ENCODE measurements at regions not wholly inside any gene's neighbourhood (a gene's known extent, or its start where the extent isn't known, plus 50 kb on each side); places are given as distances from the start of the nearest gene placed in this dataset.

GRCh38 chr1:194644528-194644927 lies 1458.1 kb upstream of the B3GALT2 start:
- Mint-ChIP-seq H3K27ac (no peak overlapping the region), H3K4me3 (no peak overlapping the region), H3K9me3 (peaks cover 5% of the 10 kb centered on the region), H3K36me3 (ENCODE audit: low read depth) (no peaks in the 10 kb centered on the region), H3K4me1 (no peaks in the 10 kb centered on the region), H3K27me3 (ENCODE audit: insufficient read depth) (no peaks in the 10 kb centered on the region)
- no peaks in the 10 kb centered on the region for H3K27me3 ChIP-seq (ENCODE audit: control insufficient read depth, insufficient read depth, low read length, poor library complexity, severe bottlenecking)
- no peaks in the 10 kb centered on the region for H3K4me1 ChIP-seq (ENCODE audit: control insufficient read depth, insufficient read depth, low read length)
- no peak overlapping the region for H3K4me3 ChIP-seq (ENCODE audit: low read length)
- no peak overlapping the region for H3K27ac ChIP-seq (ENCODE audit: low read depth, low read length)
- no peaks in the 10 kb centered on the region for H3K36me3 ChIP-seq (ENCODE audit: control insufficient read depth, insufficient read depth, low read length)
- no peaks in the 10 kb centered on the region for H3K9me3 ChIP-seq (ENCODE audit: control insufficient read depth, low read length)
- 88 to 100% methylated on average over 1 of the region's 1 CpG for WGBS, 2 experiments (ENCODE audit: insufficient coverage in 1 of 2, insufficient read length in 1 of 2)
- no peak for TF ChIP-seq CTCF (conservative IDR thresholded peaks at IDR 0.05)
- H3K9ac ChIP-seq (ENCODE audit: extremely low read depth, low read length, poor library complexity, severe bottlenecking), result no peak overlapping the region
- no peak for DNase-seq

GRCh38 chr1:194640322-194640721 lies 1453.9 kb upstream of the B3GALT2 start:
- Histone ChIP-seq H3K27me3 (ENCODE audit: control insufficient read depth, insufficient read depth, low read length, poor library complexity, severe bottlenecking) (no peaks in the 10 kb centered on the region), H3K27ac (ENCODE audit: low read depth, low read length) (no peak overlapping the region), H3K9ac (ENCODE audit: extremely low read depth, low read length, poor library complexity, severe bottlenecking) (no peak overlapping the region), H3K4me3 (ENCODE audit: low read length) (no peak overlapping the region), H3K9me3 (ENCODE audit: control insufficient read depth, low read length) (no peaks in the 10 kb centered on the region), H3K4me1 (ENCODE audit: control insufficient read depth, insufficient read depth, low read length) (no peaks in the 10 kb centered on the region), H3K36me3 (ENCODE audit: control insufficient read depth, insufficient read depth, low read length) (no peaks in the 10 kb centered on the region)
- TF ChIP-seq CTCF (conservative IDR thresholded peaks at IDR 0.05), result no peak
- Mint-ChIP-seq H3K27me3 (ENCODE audit: insufficient read depth) (no peaks in the 10 kb centered on the region), H3K4me1 (no peaks in the 10 kb centered on the region), H3K36me3 (ENCODE audit: low read depth) (no peaks in the 10 kb centered on the region), H3K9me3 (peaks cover 5% of the 10 kb centered on the region), H3K27ac (no peak overlapping the region), H3K4me3 (no peak overlapping the region)
- WGBS, 2 experiments (ENCODE audit: insufficient coverage in 1 of 2, insufficient read length in 1 of 2), result 95% methylated on average over 2 of the region's 2 CpGs; no CpG with 5 or more reads in 1 of the 2 experiments
- no peak for DNase-seq

GRCh38 chr1:194629011-194629410 lies 1442.6 kb upstream of the B3GALT2 start:
- TF ChIP-seq CTCF (conservative IDR thresholded peaks at IDR 0.05), result no peak
- Histone ChIP-seq H3K36me3 (ENCODE audit: control insufficient read depth, insufficient read depth, low read length) (no peaks in the 10 kb centered on the region), H3K27me3 (ENCODE audit: control insufficient read depth, insufficient read depth, low read length, poor library complexity, severe bottlenecking) (no peaks in the 10 kb centered on the region), H3K4me3 (ENCODE audit: low read length) (no peak overlapping the region), H3K4me1 (ENCODE audit: control insufficient read depth, insufficient read depth, low read length) (no peaks in the 10 kb centered on the region), H3K9me3 (ENCODE audit: control insufficient read depth, low read length) (no peaks in the 10 kb centered on the region), H3K9ac (ENCODE audit: extremely low read depth, low read length, poor library complexity, severe bottlenecking) (no peak overlapping the region), H3K27ac (ENCODE audit: low read depth, low read length) (no peak overlapping the region)
- Mint-ChIP-seq H3K27me3 (ENCODE audit: insufficient read depth) (no peaks in the 10 kb centered on the region), H3K36me3 (ENCODE audit: low read depth) (no peaks in the 10 kb centered on the region), H3K9me3 (no peaks in the 10 kb centered on the region), H3K4me3 (no peak overlapping the region), H3K27ac (no peak overlapping the region), H3K4me1 (no peaks in the 10 kb centered on the region)
- DNase-seq, result no peak
- WGBS, 2 experiments (ENCODE audit: insufficient coverage in 1 of 2, insufficient read length in 1 of 2), result 88 to 94% methylated on average over 2 of the region's 2 CpGs
